ENCODE measurements at regions not wholly inside any gene's neighbourhood (a gene's known extent, or its start where the extent isn't known, plus 50 kb on each side); places are given as distances from the start of the nearest gene placed in this dataset.

GRCh38 chr5:167752936-167753335 lies 538.5 kb upstream of the WWC1 start:
- no peak overlapping the region for H3K9ac ChIP-seq (ENCODE audit: control insufficient read depth, extremely low read depth, insufficient read depth, low read length)
- peak; percentile 39 for FAIRE-seq
- dilution Hi-C loops (cut with MboI; ENCODE audit: extremely low pct_ligation_motif_present, low sequenced_read_pairs), result no loop called here

GRCh38 chr5:167753725-167754490 lies 537.5 kb upstream of the WWC1 start:
- Histone ChIP-seq H3K79me2 (ENCODE audit: control insufficient read depth, insufficient read depth, low read length) (no peaks in the 10 kb centered on the region), H3K9me3 (ENCODE audit: control insufficient read depth, low read depth, low read length) (no peaks in the 10 kb centered on the region), H3K4me1 (ENCODE audit: control insufficient read depth, extremely low read depth, insufficient read depth, low read length) (peaks cover 20% of the 10 kb centered on the region), H3K27me3 (ENCODE audit: control insufficient read depth, extremely low read depth, insufficient read depth, low read length) (no peaks in the 10 kb centered on the region), H3K4me3 (ENCODE audit: control insufficient read depth in 2 of 3, extremely low read depth in 1 of 3, insufficient read depth in 2 of 3, low read depth in 1 of 3, low read length in 3 of 3) (no peak overlapping the region), H3K36me3 (ENCODE audit: control insufficient read depth in 2 of 2, extremely low read depth in 1 of 2, insufficient read depth in 2 of 2, low read length in 2 of 2) (no peaks in the 10 kb centered on the region), H3K9ac (ENCODE audit: control insufficient read depth, extremely low read depth, insufficient read depth, low read length) (no peak overlapping the region), H2AFZ (ENCODE audit: control insufficient read depth, low read length) (no peak overlapping the region), H4K20me1 (ENCODE audit: control insufficient read depth, extremely low read depth, insufficient read depth, low read length) (no peaks in the 10 kb centered on the region), H3K27ac (ENCODE audit: control insufficient read depth, insufficient read depth, low read length) (no peak overlapping the region), H3K4me2 (ENCODE audit: control insufficient read depth, extremely low read depth, insufficient read depth, low read depth, low read length) (no peak overlapping the region), H3K9me1 (ENCODE audit: control insufficient read depth, extremely low read depth, insufficient read depth, low read length) (no peaks in the 10 kb centered on the region)
- DNase-seq (ENCODE audit: low read depth, low spot score), result no peak
- TF ChIP-seq EZH2 (IDR thresholded peaks at IDR 0.05; ENCODE audit: low read length) (no peak), CTCF (optimal IDR thresholded peaks at IDR 0.05 in 1 of 3, IDR thresholded peaks at IDR 0.05 in 1 of 3, conservative IDR thresholded peaks at IDR 0.05 in 1 of 3; ENCODE audit: extremely low read depth in 1 of 3, insufficient read depth in 2 of 3, low read length in 3 of 3) (peak in 2 of 3 experiments; percentile 9 to 10)
- dilution Hi-C loops (cut with MboI; ENCODE audit: extremely low pct_ligation_motif_present, low sequenced_read_pairs), result no loop called here
- FAIRE-seq, result peak; percentile 74

More at GRCh38 chr5:167752936-167753335, 538.5 kb upstream of the WWC1 start:
- no peak overlapping the region for H3K4me2 ChIP-seq (ENCODE audit: control insufficient read depth, extremely low read depth, insufficient read depth, low read depth, low read length)
- H2AFZ ChIP-seq (ENCODE audit: control insufficient read depth, low read length), result no peak overlapping the region
- TF ChIP-seq CTCF (optimal IDR thresholded peaks at IDR 0.05 in 1 of 3, IDR thresholded peaks at IDR 0.05 in 1 of 3, conservative IDR thresholded peaks at IDR 0.05 in 1 of 3; ENCODE audit: extremely low read depth in 1 of 3, insufficient read depth in 2 of 3, low read length in 3 of 3) (no peak), EZH2 (IDR thresholded peaks at IDR 0.05; ENCODE audit: low read length) (no peak)
- H3K79me2 ChIP-seq (ENCODE audit: control insufficient read depth, insufficient read depth, low read length), result no peaks in the 10 kb centered on the region
- DNase-seq (ENCODE audit: low read depth, low spot score), result no peak
- no peaks in the 10 kb centered on the region for H3K9me3 ChIP-seq (ENCODE audit: control insufficient read depth, low read depth, low read length)
- no peaks in the 10 kb centered on the region for H3K36me3 ChIP-seq (ENCODE audit: control insufficient read depth in 2 of 2, extremely low read depth in 1 of 2, insufficient read depth in 2 of 2, low read length in 2 of 2)
- no peak overlapping the region for H3K27ac ChIP-seq (ENCODE audit: control insufficient read depth, insufficient read depth, low read length)
- H3K27me3 ChIP-seq (ENCODE audit: control insufficient read depth, extremely low read depth, insufficient read depth, low read length), result no peaks in the 10 kb centered on the region
- no peaks in the 10 kb centered on the region for H3K9me1 ChIP-seq (ENCODE audit: control insufficient read depth, extremely low read depth, insufficient read depth, low read length)
- H4K20me1 ChIP-seq (ENCODE audit: control insufficient read depth, extremely low read depth, insufficient read depth, low read length), result no peaks in the 10 kb centered on the region
- H3K4me1 ChIP-seq (ENCODE audit: control insufficient read depth, extremely low read depth, insufficient read depth, low read length), result peaks cover 11% of the 10 kb centered on the region
- no peak overlapping the region for H3K4me3 ChIP-seq (ENCODE audit: control insufficient read depth in 2 of 3, extremely low read depth in 1 of 3, insufficient read depth in 2 of 3, low read depth in 1 of 3, low read length in 3 of 3)

Measured in keratinocyte (primary cell).